ENCODE measurements at regions not wholly inside any gene's neighbourhood (a gene's known extent, or its start where the extent isn't known, plus 50 kb on each side); places are given as distances from the start of the nearest gene placed in this dataset.

DNA sequence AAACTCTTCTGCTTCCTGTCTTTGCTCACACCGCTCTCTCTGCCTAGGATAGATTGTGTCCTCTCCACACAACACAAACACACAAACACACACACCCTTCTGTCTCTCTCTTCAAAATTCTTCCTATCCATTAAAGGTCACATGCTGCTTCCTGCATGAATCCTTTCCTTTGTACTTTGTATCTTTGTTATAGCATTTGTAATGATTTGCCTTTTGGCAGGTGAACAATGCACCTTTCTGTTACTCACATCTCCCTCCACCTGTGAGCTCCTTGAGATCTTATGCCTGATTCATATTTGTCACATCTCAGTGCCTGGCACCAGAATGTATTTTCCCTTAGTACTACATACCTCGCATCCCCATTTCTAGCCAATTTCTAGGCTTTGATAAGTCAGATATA, 251.4 kb upstream of the UMPS start:
- Histone ChIP-seq H2BK12ac (ENCODE audit: low read length) (no peak overlapping the region), H3K27me3 (ENCODE audit: control insufficient read depth in 3 of 3, insufficient read depth in 3 of 3, low read depth in 1 of 3, low read length in 3 of 3) (no peaks in the 10 kb centered on the region), H3K27ac (replicated peaks; ENCODE audit: low read length) (no peak overlapping the region), H3K23ac (ENCODE audit: low read depth, low read length, poor library complexity) (no peak overlapping the region), H2BK5ac (ENCODE audit: low read length) (no peak overlapping the region), H3K4me3 (ENCODE audit: low read length in 2 of 2) (no peak overlapping the region), H3K79me1 (ENCODE audit: low read depth, low read length) (no peaks in the 10 kb centered on the region), H3K36me3 (replicated peaks in 1 of 2; ENCODE audit: control insufficient read depth in 2 of 2, insufficient read depth in 2 of 2, low read length in 2 of 2) (peaks cover 0 to 17% of the 10 kb centered on the region in 2 donors), H3K9ac (ENCODE audit: low read depth, low read length, poor library complexity) (no peak overlapping the region), H3K14ac (ENCODE audit: low read length) (no peak overlapping the region), H2AK5ac (ENCODE audit: low read depth, low read length) (no peak overlapping the region), H3K9me3 (replicated peaks in 1 of 2; ENCODE audit: control insufficient read depth in 2 of 2, insufficient read depth in 1 of 2, low read depth in 1 of 2, low read length in 2 of 2) (no peaks in the 10 kb centered on the region), H2AFZ (ENCODE audit: low read length) (no peak overlapping the region), H3K4me2 (ENCODE audit: insufficient read depth, low read length, poor library complexity, severe bottlenecking) (no peak overlapping the region), H2BK15ac (ENCODE audit: low read length) (no peak overlapping the region), H3K4me1 (ENCODE audit: control insufficient read depth in 2 of 2, insufficient read depth in 1 of 2, low read depth in 1 of 2, low read length in 2 of 2) (peaks cover 0 to 4% of the 10 kb centered on the region in 2 donors), H3K4ac (ENCODE audit: low read length) (no peak overlapping the region), H4K91ac (ENCODE audit: low read depth, low read length, poor library complexity) (no peak overlapping the region), H4K8ac (ENCODE audit: low read depth, low read length) (no peak overlapping the region), H3K18ac (ENCODE audit: low read length) (no peak overlapping the region), H2BK120ac (ENCODE audit: low read depth, low read length) (no peak overlapping the region)
- no CpG with 5 or more reads among the region's 2 CpGs for WGBS, 2 donors (ENCODE audit: extremely low coverage in 2 of 2, insufficient read length in 2 of 2, insufficient replicate concordance in 1 of 2)
- DNase-seq (ENCODE audit: low spot score), result no peak

DNA sequence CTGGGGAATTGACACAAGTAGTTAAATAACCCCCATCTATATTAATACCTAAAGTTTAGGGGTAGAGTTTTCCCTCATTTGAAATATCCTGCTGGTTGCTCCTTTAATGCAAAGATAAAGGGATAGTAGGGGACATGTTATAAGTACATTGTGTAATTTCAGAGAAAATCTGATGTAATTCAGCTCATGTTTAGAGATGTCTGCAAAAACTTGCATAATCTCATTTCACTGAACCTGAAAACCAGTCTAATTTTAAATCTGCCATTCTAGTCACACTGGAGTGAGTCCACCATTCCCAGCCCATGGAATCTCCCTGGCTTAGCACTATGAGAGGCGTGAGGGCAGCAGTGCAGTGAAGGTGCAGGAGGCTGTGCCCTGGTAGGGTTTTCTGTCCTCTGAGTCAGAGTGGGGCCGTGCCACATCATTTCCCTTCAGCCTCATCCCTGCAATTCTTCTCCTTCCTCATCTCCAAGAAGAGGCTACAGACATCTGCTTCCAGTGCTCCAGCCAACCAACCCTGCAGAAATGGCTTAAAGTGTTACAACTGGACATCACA, 246.3 kb upstream of the UMPS start:
- H3K4me2 ChIP-seq (ENCODE audit: insufficient read depth, low read length, poor library complexity, severe bottlenecking), result no peak overlapping the region
- no peak overlapping the region for H4K8ac ChIP-seq (ENCODE audit: low read depth, low read length)
- H2AFZ ChIP-seq (ENCODE audit: low read length), result no peak overlapping the region
- H3K27ac ChIP-seq (replicated peaks; ENCODE audit: low read length), result no peak overlapping the region
- no peak overlapping the region for H2BK5ac ChIP-seq (ENCODE audit: low read length)
- H2BK120ac ChIP-seq (ENCODE audit: low read depth, low read length), result no peak overlapping the region
- no peaks in the 10 kb centered on the region for H3K9me3 ChIP-seq (replicated peaks in 1 of 2; ENCODE audit: control insufficient read depth in 2 of 2, insufficient read depth in 1 of 2, low read depth in 1 of 2, low read length in 2 of 2)
- H3K14ac ChIP-seq (ENCODE audit: low read length), result no peak overlapping the region
- H3K4ac ChIP-seq (ENCODE audit: low read length), result no peak overlapping the region
- H2AK5ac ChIP-seq (ENCODE audit: low read depth, low read length), result no peak overlapping the region
- DNase-seq (ENCODE audit: low spot score), result no peak
- no peak overlapping the region for H3K18ac ChIP-seq (ENCODE audit: low read length)
- no peaks in the 10 kb centered on the region for H3K79me1 ChIP-seq (ENCODE audit: low read depth, low read length)
- no CpG with 5 or more reads among the region's 2 CpGs for WGBS, 2 donors (ENCODE audit: extremely low coverage in 2 of 2, insufficient read length in 2 of 2, insufficient replicate concordance in 1 of 2)
- peaks cover 0 to 24% of the 10 kb centered on the region in 2 donors for H3K36me3 ChIP-seq (replicated peaks in 1 of 2; ENCODE audit: control insufficient read depth in 2 of 2, insufficient read depth in 2 of 2, low read length in 2 of 2)
- H3K9ac ChIP-seq (ENCODE audit: low read depth, low read length, poor library complexity), result no peak overlapping the region
- no peak overlapping the region for H3K23ac ChIP-seq (ENCODE audit: low read depth, low read length, poor library complexity)
- H3K4me1 ChIP-seq (ENCODE audit: control insufficient read depth in 2 of 2, insufficient read depth in 1 of 2, low read depth in 1 of 2, low read length in 2 of 2), result peaks cover 0 to 4% of the 10 kb centered on the region in 2 donors
- H2BK12ac ChIP-seq (ENCODE audit: low read length), result no peak overlapping the region
- H2BK15ac ChIP-seq (ENCODE audit: low read length), result no peak overlapping the region
- H3K27me3 ChIP-seq (ENCODE audit: control insufficient read depth in 3 of 3, insufficient read depth in 3 of 3, low read depth in 1 of 3, low read length in 3 of 3), result no peaks in the 10 kb centered on the region
- H4K91ac ChIP-seq (ENCODE audit: low read depth, low read length, poor library complexity), result no peak overlapping the region
- no peak overlapping the region for H3K4me3 ChIP-seq (ENCODE audit: low read length in 2 of 2)

DNA sequence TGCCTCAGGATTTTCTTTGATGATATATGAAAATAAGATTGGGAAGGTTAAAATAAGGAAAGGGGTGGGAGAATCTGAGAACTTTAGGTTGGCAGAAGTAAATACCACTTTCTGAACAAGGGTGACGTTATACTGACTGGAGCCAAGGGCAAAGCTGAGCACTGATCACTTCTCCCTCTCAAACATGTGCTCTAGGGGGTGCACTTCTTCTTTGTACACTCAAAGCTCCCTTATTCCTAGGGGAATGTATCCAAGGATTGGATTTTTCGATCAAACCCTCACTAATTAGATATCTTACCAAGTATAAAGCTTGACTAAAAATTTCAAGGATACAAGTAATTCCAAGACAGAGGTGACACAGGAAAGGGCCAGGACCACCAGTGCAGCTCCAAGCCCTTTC, 243.9 kb upstream of the UMPS start:
- no CpG with 5 or more reads among the region's 2 CpGs for WGBS, 2 donors (ENCODE audit: extremely low coverage in 2 of 2, insufficient read length in 2 of 2, insufficient replicate concordance in 1 of 2)
- no peak overlapping the region for H2AFZ ChIP-seq (ENCODE audit: low read length)

DNA sequence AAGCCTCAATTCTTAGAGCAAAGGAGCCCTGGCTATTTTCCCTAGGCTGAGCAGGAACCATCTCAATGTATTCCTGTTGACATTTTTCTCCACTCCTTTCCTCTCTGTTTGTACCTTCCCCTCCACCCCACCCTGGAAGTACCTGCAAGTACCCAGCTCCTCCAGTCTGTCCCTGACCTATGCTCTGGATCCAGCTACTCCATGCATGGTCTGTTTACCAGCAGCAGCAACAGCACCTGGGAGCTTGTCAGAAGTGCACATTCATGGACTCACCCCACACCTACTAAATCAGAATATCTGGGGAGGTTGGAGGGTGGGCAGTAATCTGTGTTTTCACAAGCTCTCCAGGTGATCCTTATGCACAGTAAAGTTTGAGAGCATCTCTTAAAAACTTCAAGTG, 240.7 kb upstream of the UMPS start:
- Histone ChIP-seq H3K27ac (replicated peaks; ENCODE audit: low read length) (no peak overlapping the region), H2BK15ac (ENCODE audit: low read length) (no peak overlapping the region)

More for the DNA sequence above, 243.9 kb upstream of the UMPS start:
- Histone ChIP-seq H2BK5ac (ENCODE audit: low read length) (no peak overlapping the region), H3K4me1 (ENCODE audit: control insufficient read depth in 2 of 2, insufficient read depth in 1 of 2, low read depth in 1 of 2, low read length in 2 of 2) (peaks cover 0 to 4% of the 10 kb centered on the region in 2 donors), H3K4ac (ENCODE audit: low read length) (no peak overlapping the region), H2BK12ac (ENCODE audit: low read length) (no peak overlapping the region), H3K27ac (replicated peaks; ENCODE audit: low read length) (no peak overlapping the region), H3K9ac (ENCODE audit: low read depth, low read length, poor library complexity) (no peak overlapping the region), H2BK120ac (ENCODE audit: low read depth, low read length) (no peak overlapping the region), H3K18ac (ENCODE audit: low read length) (no peak overlapping the region), H2AK5ac (ENCODE audit: low read depth, low read length) (no peak overlapping the region), H3K9me3 (replicated peaks in 1 of 2; ENCODE audit: control insufficient read depth in 2 of 2, insufficient read depth in 1 of 2, low read depth in 1 of 2, low read length in 2 of 2) (no peaks in the 10 kb centered on the region), H3K4me2 (ENCODE audit: insufficient read depth, low read length, poor library complexity, severe bottlenecking) (no peak overlapping the region), H3K4me3 (ENCODE audit: low read length in 2 of 2) (no peak overlapping the region), H3K36me3 (replicated peaks in 1 of 2; ENCODE audit: control insufficient read depth in 2 of 2, insufficient read depth in 2 of 2, low read length in 2 of 2) (peaks cover 0 to 36% of the 10 kb centered on the region in 2 donors), H3K23ac (ENCODE audit: low read depth, low read length, poor library complexity) (no peak overlapping the region), H3K14ac (ENCODE audit: low read length) (no peak overlapping the region), H2BK15ac (ENCODE audit: low read length) (no peak overlapping the region), H4K8ac (ENCODE audit: low read depth, low read length) (no peak overlapping the region), H4K91ac (ENCODE audit: low read depth, low read length, poor library complexity) (no peak overlapping the region), H3K27me3 (ENCODE audit: control insufficient read depth in 3 of 3, insufficient read depth in 3 of 3, low read depth in 1 of 3, low read length in 3 of 3) (no peaks in the 10 kb centered on the region), H3K79me1 (ENCODE audit: low read depth, low read length) (no peaks in the 10 kb centered on the region)
- no peak for DNase-seq (ENCODE audit: low spot score)

More for the DNA sequence above, 240.7 kb upstream of the UMPS start:
- H3K4ac ChIP-seq (ENCODE audit: low read length), result no peak overlapping the region
- no peak overlapping the region for H2AK5ac ChIP-seq (ENCODE audit: low read depth, low read length)
- no peak overlapping the region for H3K4me2 ChIP-seq (ENCODE audit: insufficient read depth, low read length, poor library complexity, severe bottlenecking)
- no peak overlapping the region for H2BK12ac ChIP-seq (ENCODE audit: low read length)
- H4K91ac ChIP-seq (ENCODE audit: low read depth, low read length, poor library complexity), result no peak overlapping the region
- peaks cover 0 to 26% of the 10 kb centered on the region in 2 donors for H3K36me3 ChIP-seq (replicated peaks in 1 of 2; ENCODE audit: control insufficient read depth in 2 of 2, insufficient read depth in 2 of 2, low read length in 2 of 2)
- no peak overlapping the region for H4K8ac ChIP-seq (ENCODE audit: low read depth, low read length)
- H3K79me1 ChIP-seq (ENCODE audit: low read depth, low read length), result no peaks in the 10 kb centered on the region
- H2AFZ ChIP-seq (ENCODE audit: low read length), result no peak overlapping the region
- H3K23ac ChIP-seq (ENCODE audit: low read depth, low read length, poor library complexity), result peak overlapping the region; percentile 32
- no peak overlapping the region for H2BK5ac ChIP-seq (ENCODE audit: low read length)
- no peaks in the 10 kb centered on the region for H3K9me3 ChIP-seq (replicated peaks in 1 of 2; ENCODE audit: control insufficient read depth in 2 of 2, insufficient read depth in 1 of 2, low read depth in 1 of 2, low read length in 2 of 2)
- no peaks in the 10 kb centered on the region for H3K4me1 ChIP-seq (ENCODE audit: control insufficient read depth in 2 of 2, insufficient read depth in 1 of 2, low read depth in 1 of 2, low read length in 2 of 2)
- H2BK120ac ChIP-seq (ENCODE audit: low read depth, low read length), result no peak overlapping the region
- H3K4me3 ChIP-seq (ENCODE audit: low read length in 2 of 2), result no peak overlapping the region
- H3K9ac ChIP-seq (ENCODE audit: low read depth, low read length, poor library complexity), result no peak overlapping the region
- H3K18ac ChIP-seq (ENCODE audit: low read length), result no peak overlapping the region
- no peak for DNase-seq (ENCODE audit: low spot score)
- no peaks in the 10 kb centered on the region for H3K27me3 ChIP-seq (ENCODE audit: control insufficient read depth in 3 of 3, insufficient read depth in 3 of 3, low read depth in 1 of 3, low read length in 3 of 3)
- H3K14ac ChIP-seq (ENCODE audit: low read length), result no peak overlapping the region

All from neuronal stem cell (in vitro differentiated cells).